ENCODE measurements at regions not wholly inside any gene's neighbourhood (a gene's known extent, or its start where the extent isn't known, plus 50 kb on each side); places are given as distances from the start of the nearest gene placed in this dataset.

- TF ChIP-seq JUNB (IDR thresholded peaks at IDR 0.05; ENCODE audit: unreplicated experiment) (no peak), ZNF331 (CRISPR knock-in tag; IDR thresholded peaks at IDR 0.05; ENCODE audit: low read depth) (no peak), CTCF (conservative IDR thresholded peaks at IDR 0.05; ENCODE audit: low read depth in 2 of 2) (no peak), EZH2 (IDR thresholded peaks at IDR 0.05; ENCODE audit: low read depth, unreplicated experiment) (no peak), POLR2AphosphoS5 (IDR thresholded peaks at IDR 0.05; ENCODE audit: low read depth) (no peak), CREB1 (CRISPR knock-in tag; IDR thresholded peaks at IDR 0.05; ENCODE audit: low read depth) (no peak), ETS1 (IDR thresholded peaks at IDR 0.05) (no peak), REST (IDR thresholded peaks at IDR 0.05; ENCODE audit: unreplicated experiment) (no peak), ZNF114 (CRISPR knock-in tag; IDR thresholded peaks at IDR 0.05) (no peak)
Measured at GRCh38 chr17:72177738-72178137, 56.9 kb downstream of the SOX9 start.

Measured in GM23338 (cell line).